ENCODE measurements at regions not wholly inside any gene's neighbourhood (a gene's known extent, or its start where the extent isn't known, plus 50 kb on each side); places are given as distances from the start of the nearest gene placed in this dataset.

- no peak for ATAC-seq (ENCODE audit: low read depth in 2 of 2)
Measured at GRCh38 chr10:107238275-107238674, 73.8 kb upstream of the SORCS1 start.

GRCh38 chr10:107232013-107232412 is 67.5 kb upstream of the SORCS1 start:
- H3K4me1 Mint-ChIP-seq = no peaks in the 10 kb centered on the region
- no peaks in the 10 kb centered on the region for H3K27me3 Mint-ChIP-seq
- no peaks in the 10 kb centered on the region for H3K36me3 Mint-ChIP-seq
- no peak overlapping the region for H3K4me3 Mint-ChIP-seq
- DNase-seq (no peak), ATAC-seq (ENCODE audit: low read depth in 2 of 2) (no peak)
- no peak overlapping the region for H3K27ac Mint-ChIP-seq
- peaks cover 0 to 15% (median 10%) of the 10 kb centered on the region in 7 donors for H3K9me3 Mint-ChIP-seq

More at GRCh38 chr10:107238275-107238674, 73.8 kb upstream of the SORCS1 start:
- Mint-ChIP-seq H3K4me1 (no peaks in the 10 kb centered on the region), H3K27me3 (no peaks in the 10 kb centered on the region), H3K27ac (no peak overlapping the region), H3K36me3 (no peaks in the 10 kb centered on the region), H3K9me3 (peaks cover 0 to 15% (median under 1%) of the 10 kb centered on the region in 7 donors), H3K4me3 (no peak overlapping the region)
- no peak for DNase-seq

- Mint-ChIP-seq H3K4me3 (no peak overlapping the region), H3K4me1 (no peaks in the 10 kb centered on the region), H3K27me3 (no peaks in the 10 kb centered on the region), H3K27ac (no peak overlapping the region), H3K9me3 (peaks cover 0 to 15% (median 7%) of the 10 kb centered on the region in 7 donors), H3K36me3 (no peaks in the 10 kb centered on the region)
- DNase-seq (no peak), ATAC-seq (ENCODE audit: low read depth in 2 of 2) (no peak)
Measured at GRCh38 chr10:107230887-107231286, 66.4 kb upstream of the SORCS1 start.

GRCh38 chr10:107215681-107216080 is 51.2 kb upstream of the SORCS1 start:
- DNase-seq (no peak), ATAC-seq (ENCODE audit: low read depth in 2 of 2) (no peak)
- no peaks in the 10 kb centered on the region for H3K36me3 Mint-ChIP-seq
- H3K4me3 Mint-ChIP-seq = no peak overlapping the region
- H3K4me1 Mint-ChIP-seq = no peaks in the 10 kb centered on the region
- H3K27ac Mint-ChIP-seq = no peak overlapping the region
- H3K27me3 Mint-ChIP-seq = no peaks in the 10 kb centered on the region
- H3K9me3 Mint-ChIP-seq = peaks cover 0 to 8% (median 0%) of the 10 kb centered on the region in 7 donors

All from naive B cell (primary cell).